Body of pancreas (tissue), 4 donors: ENCODE measurements at regions not wholly inside any gene's neighbourhood (a gene's known extent, or its start where the extent isn't known, plus 50 kb on each side); places are given as distances from the start of the nearest gene placed in this dataset.

Experiments used
- CTCF ChIP-seq, 7 experiments: fragments of 450-650 bp in 4 of 7; fragments of 200-600 bp in 3 of 7; sonication (generic) in 3 of 7; IDR thresholded peaks; one replicate each; pipeline ENCODE4 v1.5.1; 2016 to 2019; ENCODE audit warnings: antibody characterized with exemption in 7 of 7
- POLR2A ChIP-seq, 3 donors: fragments of 450-650 bp; IDR thresholded peaks; one replicate each; pipeline ENCODE4 v1.6.1; 2016; ENCODE audit warnings: antibody characterized with exemption in 3 of 3, mild to moderate bottlenecking in 2 of 3

GRCh38 chr22:47663615-47664605 lies 901.5 kb downstream of the TBC1D22A start:
- no peak for TF ChIP-seq CTCF (IDR thresholded peaks at IDR 0.05)
- TF ChIP-seq POLR2A (IDR thresholded peaks at IDR 0.05) = no peak
